ENCODE measurements at regions not wholly inside any gene's neighbourhood (a gene's known extent, or its start where the extent isn't known, plus 50 kb on each side); places are given as distances from the start of the nearest gene placed in this dataset.

GRCh38 chr3:177753451-177754155, 556.3 kb upstream of the TBL1XR1 start:
- TF ChIP-seq POLR2A (IDR thresholded peaks at IDR 0.05; ENCODE audit: low read depth, low read length) (no peak), POLR2AphosphoS5 (IDR thresholded peaks at IDR 0.05; ENCODE audit: low read depth, low read length) (no peak)

All from GM12891 (cell line).